Caco-2 (cell line): ENCODE measurements at regions not wholly inside any gene's neighbourhood (a gene's known extent, or its start where the extent isn't known, plus 50 kb on each side); places are given as distances from the start of the nearest gene placed in this dataset.

Source experiments
- BruUV-seq: library from RNA; stranded (reverse); fragments of 400-500 nt; replicated peaks from 2 replicates; lab custom pipeline; 2021; lab: Mats Ljungman, UMichigan
- CTCF ChIA-PET: fragments of 300-600 bp; sonication (Branson Sonifier 250); formaldehyde crosslinking; loops from one replicate; lab custom pipeline; 2022; ENCODE audit warnings: antibody characterized with exemption; lab: Charles Lee
- POLR2A ChIA-PET: fragments of 300-600 bp; sonication (Branson Sonifier 250); formaldehyde crosslinking; loops from one replicate; lab custom pipeline; 2022; ENCODE audit warnings: antibody characterized with exemption; lab: Charles Lee
- DNase-seq, 2 experiments: peaks; one replicate each; pipeline versions ENCODE4 v3.0.0 to v3.0.0-alpha.2; 2020 to 2022
- H3K27me3 ChIP-seq: replicated peaks from 2 replicates; pipeline ENCODE4 v1.6.0; 2011; ENCODE audit warnings: low read length; ENCODE audit not compliant: control insufficient read depth, insufficient read depth
- H3K36me3 ChIP-seq: 2 replicates; pipeline ENCODE4 v1.5.1; 2011; ENCODE audit warnings: low read length; ENCODE audit not compliant: control insufficient read depth, insufficient read depth
- H3K4me1 ChIP-seq: fragments of 250-450 bp; sonication (Bioruptor Pico); 2 replicates; pipeline ENCODE4 v1.5.1; 2020; ENCODE audit warnings: mild to moderate bottlenecking
- H3K4me3 ChIP-seq: 2 replicates; pipeline ENCODE4 v1.5.1; 2011; ENCODE audit warnings: low read depth, mild to moderate bottlenecking, control low read depth, low read length
- H3K9me3 ChIP-seq: fragments of 250-450 bp; sonication (Bioruptor Pico); 2 replicates; pipeline ENCODE4 v1.5.1; 2020; ENCODE audit warnings: mild to moderate bottlenecking, moderate library complexity
- H3K27ac Mint-ChIP-seq: one replicate; pipeline ENCODE4 v1.8.0; 2022; ENCODE audit warnings: mixed read lengths; ENCODE audit not compliant: unreplicated experiment
- H3K27me3 Mint-ChIP-seq: one replicate; pipeline ENCODE4 v1.8.0; 2022; ENCODE audit warnings: mixed read lengths; ENCODE audit not compliant: insufficient read depth, unreplicated experiment
- H3K36me3 Mint-ChIP-seq: one replicate; pipeline ENCODE4 v1.8.0; 2022; ENCODE audit warnings: mild to moderate bottlenecking, mixed read lengths; ENCODE audit not compliant: insufficient read depth, unreplicated experiment
- H3K4me1 Mint-ChIP-seq: one replicate; pipeline ENCODE4 v1.8.0; 2022; ENCODE audit warnings: low read depth, mixed read lengths; ENCODE audit not compliant: unreplicated experiment
- H3K4me3 Mint-ChIP-seq: one replicate; pipeline ENCODE4 v1.8.0; 2022; ENCODE audit warnings: mild to moderate bottlenecking, moderate library complexity, mixed read lengths; ENCODE audit not compliant: unreplicated experiment
- H3K9me3 Mint-ChIP-seq: one replicate; pipeline ENCODE4 v1.8.0; 2022; ENCODE audit warnings: mixed read lengths; ENCODE audit not compliant: unreplicated experiment
- CTCF ChIP-seq, 2 experiments: fragments of 200-600 bp in 1 of 2; IDR thresholded peaks; 1 replicate in 1 of 2; 2 replicates in 1 of 2; pipeline versions ENCODE4 v1.5.1 to v1.8.0; 2011 to 2022; ENCODE audit warnings: antibody characterized with exemption in 1 of 2, control low read depth in 1 of 2, inconsistent platforms in 1 of 2, low read depth in 1 of 2, low read length in 1 of 2, mild to moderate bottlenecking in 1 of 2, moderate library complexity in 1 of 2; ENCODE audit not compliant: insufficient read depth in 1 of 2, severe bottlenecking in 1 of 2, unreplicated experiment in 1 of 2
- intact Hi-C: fragments of 100-400 bp; cut with micrococcal nuclease; formaldehyde crosslinking; loops from one replicate; pipeline ENCODE4 v1.10.0; 2022; ENCODE audit not compliant: unreplicated experiment

GRCh38 chr16:59913666-59914065, 1179.5 kb upstream of the GOT2 start:
- Mint-ChIP-seq H3K36me3 (no peaks in the 10 kb centered on the region), H3K4me3 (no peak overlapping the region), H3K9me3 (no peaks in the 10 kb centered on the region), H3K4me1 (no peaks in the 10 kb centered on the region), H3K27ac (no peak overlapping the region), H3K27me3 (no peaks in the 10 kb centered on the region)
- H3K4me3 ChIP-seq = no peak overlapping the region
- intact Hi-C loops = no loop called here
- H3K27me3 ChIP-seq = no peaks in the 10 kb centered on the region
- no peak for TF ChIP-seq CTCF (IDR thresholded peaks at IDR 0.05; ENCODE audit: insufficient read depth in 1 of 2, low read depth in 1 of 2, low read length in 1 of 2, severe bottlenecking in 1 of 2, unreplicated experiment in 1 of 2)
- DNase-seq = no peak
- no peaks in the 10 kb centered on the region for H3K4me1 ChIP-seq
- H3K9me3 ChIP-seq = no peaks in the 10 kb centered on the region
- no peaks in the 10 kb centered on the region for H3K36me3 ChIP-seq
- ChIA-PET POLR2A (no interaction called here), CTCF (no interaction called here)
- BruUV-seq = no TSS peak

- Mint-ChIP-seq H3K4me1 (no peaks in the 10 kb centered on the region), H3K27me3 (no peaks in the 10 kb centered on the region), H3K9me3 (no peaks in the 10 kb centered on the region), H3K36me3 (no peaks in the 10 kb centered on the region), H3K4me3 (no peak overlapping the region), H3K27ac (no peak overlapping the region)
- BruUV-seq = no TSS peak
- POLR2A ChIA-PET = no interaction called here
- TF ChIP-seq CTCF (IDR thresholded peaks at IDR 0.05; ENCODE audit: insufficient read depth in 1 of 2, low read depth in 1 of 2, low read length in 1 of 2, severe bottlenecking in 1 of 2, unreplicated experiment in 1 of 2) = no peak
- Histone ChIP-seq H3K4me1 (no peaks in the 10 kb centered on the region), H3K4me3 (no peak overlapping the region), H3K36me3 (no peaks in the 10 kb centered on the region), H3K9me3 (no peaks in the 10 kb centered on the region), H3K27me3 (no peaks in the 10 kb centered on the region)
- CTCF ChIA-PET = no interaction called here
- no peak for DNase-seq
- intact Hi-C loops = no loop called here
Measured at GRCh38 chr16:59909262-59909661, 1175.1 kb upstream of the GOT2 start.

- H3K4me1 Mint-ChIP-seq = no peaks in the 10 kb centered on the region
- no TSS peak for BruUV-seq
- POLR2A ChIA-PET = no interaction called here
Measured at GRCh38 chr16:59907611-59908010, 1173.5 kb upstream of the GOT2 start.

More at GRCh38 chr16:59907611-59908010, 1173.5 kb upstream of the GOT2 start:
- H3K36me3 Mint-ChIP-seq = no peaks in the 10 kb centered on the region
- CTCF ChIA-PET = no interaction called here
- no peak overlapping the region for H3K4me3 Mint-ChIP-seq
- H3K27me3 Mint-ChIP-seq = no peaks in the 10 kb centered on the region
- Histone ChIP-seq H3K9me3 (no peaks in the 10 kb centered on the region), H3K36me3 (no peaks in the 10 kb centered on the region), H3K4me3 (no peak overlapping the region), H3K27me3 (no peaks in the 10 kb centered on the region), H3K4me1 (no peaks in the 10 kb centered on the region)
- no peaks in the 10 kb centered on the region for H3K9me3 Mint-ChIP-seq
- H3K27ac Mint-ChIP-seq = no peak overlapping the region
- no peak for TF ChIP-seq CTCF (IDR thresholded peaks at IDR 0.05; ENCODE audit: insufficient read depth in 1 of 2, low read depth in 1 of 2, low read length in 1 of 2, severe bottlenecking in 1 of 2, unreplicated experiment in 1 of 2)
- intact Hi-C loops = no loop called here
- no peak for DNase-seq
